ENCODE measurements at regions not wholly inside any gene's neighbourhood (a gene's known extent, or its start where the extent isn't known, plus 50 kb on each side); places are given as distances from the start of the nearest gene placed in this dataset.

DNA sequence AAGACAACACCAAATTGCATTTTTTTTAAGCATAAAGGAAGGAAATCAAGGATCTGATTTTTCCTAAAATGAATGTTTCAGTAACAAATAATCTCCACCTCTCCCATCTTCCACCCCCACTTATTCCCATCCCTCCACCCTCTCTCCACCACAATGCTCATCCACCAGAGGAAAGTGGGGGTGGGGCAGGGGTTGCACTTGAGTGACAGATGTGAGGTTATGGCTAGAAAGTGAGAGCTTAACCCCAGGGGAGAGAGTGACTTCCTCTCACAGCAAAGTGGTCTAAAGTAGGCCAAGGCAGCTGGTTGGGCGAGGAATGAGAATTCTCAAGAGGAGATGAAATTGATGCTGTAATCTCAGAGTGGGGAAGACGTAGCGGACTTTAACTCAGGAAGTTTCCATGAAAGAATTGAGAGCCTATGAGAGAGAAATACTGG, 104.7 kb downstream of the HNRNPLL start:
- Histone ChIP-seq H3K9me3 (ENCODE audit: low read length) (0 out of 2 replicates have a peak, but pooled peaks cover 3% of the 10 kb centered on the region), H3K9ac (ENCODE audit: low read length) (no peak overlapping the region), H3K36me3 (ENCODE audit: insufficient read depth, low read length) (no peaks in the 10 kb centered on the region), H3K27me3 (ENCODE audit: insufficient read depth, low read length) (peaks cover 7% of the 10 kb centered on the region; the same call in 1 of the 2 replicates), H3K4me2 (ENCODE audit: low read length) (no peak overlapping the region), H3K9me2 (ENCODE audit: low read depth, low read length) (no peaks in the 10 kb centered on the region), H3K4me3 (ENCODE audit: low read depth, low read length, poor library complexity, severe bottlenecking) (no peak overlapping the region), H2AFZ (ENCODE audit: low read length) (no peak overlapping the region), H3K4me1 (ENCODE audit: insufficient read depth, low read length, severe bottlenecking) (no peaks in the 10 kb centered on the region), H3K79me2 (ENCODE audit: insufficient read depth, low read length) (no peaks in the 10 kb centered on the region), H4K20me1 (ENCODE audit: insufficient read depth, low read length) (no peaks in the 10 kb centered on the region), H3F3A (ENCODE audit: insufficient read depth, low read length) (no peaks in the 10 kb centered on the region), H3K27ac (ENCODE audit: low read depth, low read length, poor library complexity, severe bottlenecking) (no peak overlapping the region)
- TF ChIP-seq EZH2 (IDR thresholded peaks at IDR 0.05; ENCODE audit: borderline replicate concordance, low read length) (no peak), CTCF (IDR thresholded peaks at IDR 0.05; ENCODE audit: low read length) (no peak)

GRCh38 chr2:38497670-38498037, 105.1 kb downstream of the HNRNPLL start:
- TF ChIP-seq CTCF (IDR thresholded peaks at IDR 0.05; ENCODE audit: low read length) (no peak), EZH2 (IDR thresholded peaks at IDR 0.05; ENCODE audit: borderline replicate concordance, low read length) (no peak)
- no peaks in the 10 kb centered on the region for H4K20me1 ChIP-seq (ENCODE audit: insufficient read depth, low read length)
- H3F3A ChIP-seq (ENCODE audit: insufficient read depth, low read length): no peaks in the 10 kb centered on the region
- peaks cover 7% of the 10 kb centered on the region; the same call in 1 of the 2 replicates for H3K27me3 ChIP-seq (ENCODE audit: insufficient read depth, low read length)
- H3K9me2 ChIP-seq (ENCODE audit: low read depth, low read length): no peaks in the 10 kb centered on the region
- H3K9ac ChIP-seq (ENCODE audit: low read length): no peak overlapping the region
- no peak overlapping the region for H3K4me2 ChIP-seq (ENCODE audit: low read length)
- H3K79me2 ChIP-seq (ENCODE audit: insufficient read depth, low read length): no peaks in the 10 kb centered on the region
- no peak overlapping the region for H2AFZ ChIP-seq (ENCODE audit: low read length)
- 0 out of 2 replicates have a peak, but pooled peaks cover 3% of the 10 kb centered on the region for H3K9me3 ChIP-seq (ENCODE audit: low read length)
- no peaks in the 10 kb centered on the region for H3K36me3 ChIP-seq (ENCODE audit: insufficient read depth, low read length)
- no peaks in the 10 kb centered on the region for H3K4me1 ChIP-seq (ENCODE audit: insufficient read depth, low read length, severe bottlenecking)
- no peak overlapping the region for H3K4me3 ChIP-seq (ENCODE audit: low read depth, low read length, poor library complexity, severe bottlenecking)
- no peak overlapping the region for H3K27ac ChIP-seq (ENCODE audit: low read depth, low read length, poor library complexity, severe bottlenecking)

DNA sequence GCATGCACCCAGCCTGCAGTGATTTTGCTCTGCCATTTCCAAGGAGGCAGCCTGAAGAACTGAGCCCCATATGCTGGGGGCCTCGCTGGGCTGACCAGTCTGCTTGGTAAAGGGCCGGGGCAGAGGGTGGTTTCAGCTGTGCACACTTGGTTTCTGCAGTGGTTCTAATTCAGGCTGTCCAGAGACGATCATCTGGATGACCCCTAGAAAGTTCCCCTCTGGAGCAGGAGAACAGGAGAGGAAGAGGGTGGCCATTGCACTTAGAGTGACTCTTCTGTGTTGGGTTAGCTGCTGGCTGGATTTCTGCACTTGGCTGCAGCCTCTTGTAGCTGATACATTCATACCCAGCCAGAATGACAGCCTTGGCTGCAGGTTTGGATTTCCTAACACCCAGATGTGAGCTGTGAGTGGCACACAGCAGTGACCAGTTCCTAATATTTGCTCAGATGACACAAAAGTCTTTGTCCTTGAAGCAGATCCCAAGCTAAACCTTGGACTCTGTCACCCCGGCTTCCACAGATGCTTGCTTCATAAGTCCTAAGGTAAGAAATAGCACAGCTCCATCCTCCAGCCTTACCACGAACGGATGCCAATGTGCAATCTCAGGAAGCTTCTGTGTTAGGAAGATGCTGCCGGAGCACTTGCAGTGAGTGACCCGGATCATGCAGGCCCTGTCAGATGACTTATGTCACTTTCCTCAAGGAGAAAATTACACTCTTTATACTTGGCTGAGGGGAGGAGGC, 105.6 kb downstream of the HNRNPLL start:
- Histone ChIP-seq H3K4me2 (ENCODE audit: low read length) (no peak overlapping the region), H3K4me3 (ENCODE audit: low read depth, low read length, poor library complexity, severe bottlenecking) (no peak overlapping the region)

More for the DNA sequence above, 105.6 kb downstream of the HNRNPLL start:
- H3K27me3 ChIP-seq (ENCODE audit: insufficient read depth, low read length): peaks cover 4% of the 10 kb centered on the region; the same call in 1 of the 2 replicates
- H3K9me3 ChIP-seq (ENCODE audit: low read length): 0 out of 2 replicates have a peak, but pooled peaks cover 2% of the 10 kb centered on the region
- no peaks in the 10 kb centered on the region for H3K9me2 ChIP-seq (ENCODE audit: low read depth, low read length)
- no peaks in the 10 kb centered on the region for H3F3A ChIP-seq (ENCODE audit: insufficient read depth, low read length)
- no peaks in the 10 kb centered on the region for H3K36me3 ChIP-seq (ENCODE audit: insufficient read depth, low read length)
- no peaks in the 10 kb centered on the region for H3K4me1 ChIP-seq (ENCODE audit: insufficient read depth, low read length, severe bottlenecking)
- no peaks in the 10 kb centered on the region for H3K79me2 ChIP-seq (ENCODE audit: insufficient read depth, low read length)
- TF ChIP-seq CTCF (IDR thresholded peaks at IDR 0.05; ENCODE audit: low read length): no peak
- no peak for TF ChIP-seq EZH2 (IDR thresholded peaks at IDR 0.05; ENCODE audit: borderline replicate concordance, low read length)
- H2AFZ ChIP-seq (ENCODE audit: low read length): no peak overlapping the region
- no peak overlapping the region for H3K27ac ChIP-seq (ENCODE audit: low read depth, low read length, poor library complexity, severe bottlenecking)
- H3K9ac ChIP-seq (ENCODE audit: low read length): no peak overlapping the region
- no peaks in the 10 kb centered on the region for H4K20me1 ChIP-seq (ENCODE audit: insufficient read depth, low read length)

All from OCI-LY1 (cell line).